Fibroblast of skin of left quadriceps (primary cell): ENCODE measurements at regions not wholly inside any gene's neighbourhood (a gene's known extent, or its start where the extent isn't known, plus 50 kb on each side); places are given as distances from the start of the nearest gene placed in this dataset.
A peak's percentile ranks its signal among the peaks of the same experiment; 100 is the strongest.

Source experiments
- DNase-seq, 2 experiments: peaks; one replicate each; pipeline ENCODE4 v3.0.0-alpha.2; 2013; ENCODE audit warnings: low read depth in 2 of 2

DNA sequence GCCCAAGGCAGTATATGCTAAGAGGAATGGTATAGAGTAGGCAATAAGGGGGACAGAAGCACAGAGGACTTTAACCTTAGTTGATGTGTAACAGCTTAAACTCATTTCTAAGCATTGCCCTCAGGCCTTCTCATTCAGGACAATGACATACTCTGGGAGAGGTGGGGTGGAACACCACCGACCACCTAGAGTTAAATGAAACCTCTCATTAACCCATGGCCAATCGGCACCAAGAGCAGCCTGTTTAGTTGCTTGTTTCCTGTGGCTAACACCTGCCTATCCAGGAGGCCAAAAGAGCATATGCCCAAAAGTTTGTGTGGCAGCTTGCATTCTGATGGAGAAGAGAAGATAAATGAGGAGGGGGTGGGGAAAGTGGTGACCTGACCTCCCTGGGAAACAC lies 50.0 kb downstream of the PABIR2 start:
- DNase-seq = no peak

DNA sequence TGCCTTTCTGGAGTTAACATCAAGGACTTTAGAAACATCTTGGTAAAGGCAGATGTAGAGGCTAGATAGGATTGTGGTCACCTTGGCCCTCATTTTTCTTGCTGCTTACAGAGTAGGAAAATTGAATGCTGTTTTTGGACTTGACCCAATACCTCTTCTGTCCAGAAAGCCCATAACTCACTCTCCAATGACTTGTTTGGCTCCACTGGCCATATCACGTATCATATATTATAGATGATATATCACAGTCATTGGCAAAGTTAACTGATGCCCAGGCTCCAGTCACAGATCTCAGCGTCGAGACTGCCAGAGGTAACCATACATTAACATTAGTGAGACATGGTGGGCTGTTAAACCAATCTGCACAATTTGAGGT lies 50.6 kb downstream of the PABIR2 start:
- no peak for DNase-seq

DNA sequence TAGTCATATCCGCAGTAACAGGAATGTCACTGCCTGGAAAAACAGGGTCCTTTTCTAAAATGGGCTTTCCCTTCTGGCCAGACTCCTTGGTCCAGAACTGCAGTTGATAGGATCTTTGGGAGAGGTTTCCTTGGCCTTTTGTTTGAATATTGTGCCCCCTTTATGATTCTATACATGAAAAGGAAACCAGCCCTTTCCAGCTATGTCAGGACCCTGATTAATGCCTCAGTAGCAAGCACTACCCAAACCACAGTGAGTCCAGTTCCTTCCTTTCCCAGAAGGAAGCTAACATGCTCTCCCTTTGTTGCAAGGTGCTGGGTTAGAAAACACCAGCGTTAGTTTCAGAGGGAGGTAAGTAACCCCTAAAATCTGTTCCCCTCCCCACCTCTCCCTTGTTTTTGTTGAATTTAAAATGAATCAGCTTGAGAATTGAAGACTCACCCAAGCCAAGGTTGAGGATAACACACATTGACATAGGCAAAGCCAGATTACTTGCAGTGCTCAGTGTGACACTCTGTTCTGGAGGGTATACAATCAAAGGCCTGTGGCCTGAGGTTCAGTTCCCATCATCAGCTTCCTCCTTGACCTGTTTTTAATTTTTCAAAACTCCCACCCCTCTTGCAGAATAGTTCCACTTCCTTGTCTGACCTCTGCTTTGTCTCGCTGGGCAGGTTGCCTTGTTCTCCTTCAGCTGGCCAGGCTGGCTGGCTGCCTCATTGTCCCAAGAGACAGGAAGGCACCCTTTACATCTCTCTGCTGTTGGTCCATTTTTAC lies 51.2 kb downstream of the PABIR2 start:
- DNase-seq = no peak

DNA sequence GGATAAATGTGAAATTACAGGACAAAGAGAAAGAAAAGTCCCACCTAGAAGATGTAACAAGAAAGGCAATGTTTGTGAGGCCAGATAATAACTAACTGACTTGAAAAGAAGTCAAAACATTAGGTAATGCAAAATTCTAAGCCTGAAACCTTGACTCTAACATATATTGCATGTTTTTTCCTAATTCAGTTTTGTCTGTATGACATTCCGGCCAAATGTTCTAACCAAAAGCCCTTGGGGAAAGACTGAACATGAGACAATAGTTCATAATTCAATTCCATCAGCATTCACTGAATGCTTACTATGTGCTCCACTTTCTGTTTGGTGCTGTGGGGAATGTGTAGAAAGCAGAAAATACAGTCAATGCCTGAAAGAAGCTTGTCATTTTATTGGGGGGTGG lies 53.9 kb downstream of the PABIR2 start:
- peak; percentile 57 to 59 for DNase-seq

DNA sequence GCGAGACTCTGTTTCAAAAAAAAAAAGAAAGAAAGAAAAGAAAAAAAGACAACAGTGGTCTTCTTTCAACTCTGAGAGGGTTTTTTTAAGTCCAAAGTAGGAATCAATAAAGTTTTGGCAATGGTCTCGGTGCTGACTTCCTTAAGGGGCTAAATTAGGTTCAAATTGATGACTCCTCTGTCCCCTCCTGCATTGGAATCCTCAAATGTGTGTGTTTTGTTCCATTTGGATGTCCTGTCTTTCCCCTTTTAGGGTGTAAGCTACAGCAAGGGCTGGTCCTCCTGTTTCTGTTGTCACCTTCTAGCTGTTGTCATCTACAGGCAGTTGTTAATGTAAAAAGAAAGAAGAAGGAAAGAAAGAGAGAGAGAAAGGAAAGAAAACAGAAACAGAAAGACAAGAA lies 54.4 kb downstream of the PABIR2 start:
- DNase-seq = no peak

DNA sequence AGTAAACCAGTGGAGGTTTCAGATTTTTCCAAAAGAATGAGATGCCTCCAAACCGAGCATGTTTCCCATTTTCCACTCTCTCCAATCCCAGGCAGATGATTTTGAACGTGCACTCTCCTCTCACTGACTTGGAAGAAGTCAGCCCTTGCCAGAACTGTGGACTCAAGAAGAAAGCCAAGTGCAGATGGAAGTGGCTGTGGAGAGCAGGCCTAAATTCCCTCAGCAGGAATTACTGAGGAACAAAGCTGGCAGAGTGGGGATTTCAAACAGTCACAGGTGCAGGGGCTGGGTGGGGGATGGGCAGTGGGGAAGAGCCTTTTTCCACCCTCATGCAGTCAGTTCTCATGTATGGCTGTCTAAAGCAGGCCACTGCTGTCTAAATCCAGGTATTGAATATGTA lies 55.3 kb downstream of the PABIR2 start:
- DNase-seq = no peak

DNA sequence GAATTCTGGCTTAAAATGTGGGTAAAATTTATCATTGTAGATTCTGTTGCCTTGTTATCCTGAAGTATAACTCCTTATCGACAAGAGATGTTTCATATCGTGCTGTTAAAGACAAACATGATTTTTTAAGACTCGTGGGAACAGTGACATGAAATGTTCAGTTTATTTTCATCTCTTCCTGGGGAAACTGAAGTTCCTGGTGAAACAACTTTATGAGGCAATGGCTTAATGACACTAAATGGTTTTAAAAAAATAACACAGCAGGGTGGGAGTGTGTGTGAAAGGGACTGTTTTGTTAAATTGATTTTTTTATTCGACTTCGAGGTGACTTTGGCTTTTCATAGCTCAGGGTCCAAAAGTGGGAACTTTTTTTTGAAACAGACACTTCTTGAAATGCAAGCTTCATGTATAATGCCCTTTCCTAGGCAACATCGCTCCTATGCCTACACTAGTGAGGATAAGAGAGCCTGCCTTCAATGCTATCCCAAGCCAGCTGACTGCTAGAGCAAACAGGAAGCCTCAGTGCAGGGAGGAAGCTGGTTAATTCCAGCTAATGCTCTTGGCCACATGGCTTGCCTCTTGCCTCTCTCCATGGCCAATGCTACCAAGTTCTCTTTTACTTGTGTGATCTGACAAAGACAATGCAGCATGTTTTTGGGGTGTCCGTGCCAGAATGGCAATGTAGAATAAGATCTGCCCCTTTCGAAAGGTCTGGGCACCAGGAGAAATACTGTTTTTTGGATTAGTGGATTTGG lies 57.8 kb downstream of the PABIR2 start:
- DNase-seq = no peak

DNA sequence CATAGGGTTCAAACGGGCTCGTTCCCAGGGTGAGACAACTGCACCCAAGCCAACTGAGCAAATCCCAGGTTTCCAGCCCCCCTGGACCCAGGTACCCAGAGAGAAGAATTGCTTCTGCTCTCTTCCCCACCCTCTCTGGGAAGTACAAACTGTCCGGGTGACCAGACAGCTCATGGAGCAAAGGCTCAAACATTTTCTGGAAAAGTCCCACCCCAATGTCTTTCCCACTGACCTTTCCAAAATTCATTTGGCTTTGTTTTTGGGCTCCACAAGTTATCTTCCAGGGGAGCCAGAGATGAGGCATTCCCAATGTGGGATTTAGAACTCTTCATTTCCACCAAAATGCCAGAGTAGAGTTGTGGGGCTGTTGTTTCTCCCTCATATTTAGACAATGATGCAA lies 58.6 kb downstream of the PABIR2 start:
- no peak for DNase-seq

DNA sequence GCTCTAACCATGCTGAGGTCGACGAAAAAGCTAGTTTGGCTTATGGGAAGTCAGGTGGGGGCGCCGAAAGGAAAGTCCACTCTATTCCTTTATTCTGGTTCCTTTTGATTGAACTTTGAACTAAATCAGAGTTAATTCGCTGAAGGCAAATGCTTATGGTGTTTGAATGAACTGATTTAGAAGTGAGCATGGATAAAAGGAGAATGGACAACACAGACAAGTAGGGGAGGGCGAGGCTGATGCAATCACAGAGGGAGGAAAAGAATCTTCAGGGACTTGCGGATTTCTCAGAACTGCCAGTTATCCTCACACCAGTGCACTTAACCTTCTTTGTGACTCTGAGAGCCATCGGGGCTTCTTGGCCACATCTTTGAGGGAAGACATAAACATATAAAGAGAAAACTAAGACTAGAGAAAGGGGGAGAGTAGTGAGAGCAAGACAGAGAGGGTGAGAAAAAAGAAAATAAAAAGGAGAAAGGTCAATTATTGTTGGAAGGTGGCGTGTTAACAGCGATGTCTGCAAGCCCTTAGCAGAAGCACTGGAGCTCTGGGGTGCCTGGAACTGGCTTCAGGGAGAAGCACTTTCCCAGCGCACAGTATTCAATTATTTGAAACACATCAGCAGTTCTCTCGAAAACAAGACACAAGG lies 59.2 kb downstream of the PABIR2 start:
- DNase-seq = no peak

DNA sequence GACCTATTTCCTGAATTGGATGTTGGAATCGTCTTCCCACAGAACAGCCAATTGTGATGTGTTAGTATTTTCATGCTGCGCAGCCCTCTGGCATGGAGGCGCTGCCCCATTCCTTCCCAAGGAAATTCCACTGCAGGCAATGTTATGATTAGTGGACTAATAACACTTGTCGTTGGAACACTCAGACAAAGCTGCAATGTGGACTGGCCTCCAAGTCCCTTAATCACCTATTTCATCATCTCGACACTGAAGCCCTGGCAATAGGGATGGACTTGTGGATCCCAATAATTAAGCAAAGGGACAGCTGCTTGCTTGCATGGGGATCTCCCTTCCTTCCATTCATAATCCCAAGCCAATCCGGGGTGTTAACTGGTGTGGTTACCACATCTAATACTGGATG lies 59.9 kb downstream of the PABIR2 start:
- no peak for DNase-seq

DNA sequence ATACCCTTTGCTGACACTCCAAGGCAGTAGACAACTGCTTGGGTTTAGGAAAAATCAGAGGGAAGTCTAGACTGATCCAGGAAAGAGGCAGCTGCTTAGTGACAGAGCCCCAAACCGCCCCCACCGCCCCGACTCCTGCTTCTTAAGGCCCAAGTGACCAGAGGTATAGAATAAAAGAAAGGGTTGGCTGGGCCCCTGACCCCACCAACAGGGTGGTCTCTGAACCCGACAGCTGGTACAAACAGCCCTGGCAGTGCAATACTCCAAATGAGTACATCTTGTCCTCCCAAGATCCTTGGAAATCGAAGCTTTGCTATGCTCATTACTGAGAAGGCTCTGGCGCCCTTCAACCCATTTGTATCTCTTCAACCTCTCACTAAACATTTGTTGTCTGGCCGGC lies 60.6 kb downstream of the PABIR2 start:
- no peak for DNase-seq

DNA sequence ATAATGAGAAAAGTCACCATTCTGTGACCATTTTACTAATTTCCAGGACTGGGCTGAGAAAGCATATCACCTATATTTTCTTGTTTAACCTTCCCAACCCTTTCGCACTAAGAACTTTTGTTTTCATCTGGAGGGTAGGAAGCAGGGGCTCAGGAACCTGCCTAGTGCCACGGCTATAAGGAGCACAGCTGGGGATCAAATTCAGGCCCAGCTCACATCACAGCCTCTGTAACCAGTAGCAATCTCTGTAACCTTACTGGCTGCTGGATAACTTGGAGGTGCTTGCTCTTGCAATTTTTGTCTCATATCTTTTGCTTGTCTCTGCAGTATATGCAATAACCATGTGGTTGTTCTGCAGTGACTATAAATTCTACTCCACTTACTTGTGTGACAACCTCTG lies 62.0 kb downstream of the PABIR2 start:
- DNase-seq = no peak

DNA sequence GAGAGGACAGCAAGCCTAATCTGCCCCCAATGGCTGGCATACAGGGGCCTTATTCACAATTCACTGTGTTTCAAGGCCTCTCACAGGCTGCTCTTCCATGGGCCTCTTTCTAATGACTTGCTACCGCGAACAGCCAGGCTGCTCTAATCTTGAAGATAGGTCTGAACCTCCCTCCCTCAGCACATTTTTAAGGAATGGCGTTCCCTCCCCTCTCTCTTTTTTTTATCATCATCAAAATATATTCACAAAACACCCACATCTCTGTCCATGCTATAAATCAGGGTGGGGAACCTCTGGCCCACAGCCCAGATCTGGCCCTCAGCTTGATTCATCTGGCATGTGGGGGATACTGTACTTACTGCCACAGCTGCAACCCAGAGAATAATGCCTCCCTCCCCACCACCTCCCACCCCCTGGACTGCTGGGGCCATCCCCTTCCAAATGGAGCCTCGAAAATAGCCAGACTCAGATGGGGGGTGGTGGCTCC lies 62.5 kb downstream of the PABIR2 start:
- peak; percentile 83 to 84 for DNase-seq

DNA sequence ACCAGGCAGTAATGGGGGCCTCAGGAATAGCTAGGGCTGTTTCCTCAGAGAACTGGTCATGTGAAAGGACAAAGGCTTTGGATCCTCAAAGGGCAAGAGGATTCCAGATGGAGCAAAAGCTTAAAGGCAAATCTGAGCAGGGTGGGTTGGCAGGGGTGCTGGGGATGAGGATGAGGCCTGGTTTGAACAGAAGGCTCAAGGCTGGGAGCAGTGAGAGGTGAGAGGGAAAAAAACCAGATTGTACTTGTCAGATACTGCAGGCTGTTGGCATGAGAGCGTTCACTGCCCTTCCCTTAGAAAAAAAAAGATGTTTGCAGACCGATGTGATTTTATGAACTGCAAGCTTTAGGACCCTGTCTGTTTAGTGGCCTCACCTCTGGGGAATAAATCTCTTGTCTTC lies 63.4 kb downstream of the PABIR2 start:
- no peak for DNase-seq

DNA sequence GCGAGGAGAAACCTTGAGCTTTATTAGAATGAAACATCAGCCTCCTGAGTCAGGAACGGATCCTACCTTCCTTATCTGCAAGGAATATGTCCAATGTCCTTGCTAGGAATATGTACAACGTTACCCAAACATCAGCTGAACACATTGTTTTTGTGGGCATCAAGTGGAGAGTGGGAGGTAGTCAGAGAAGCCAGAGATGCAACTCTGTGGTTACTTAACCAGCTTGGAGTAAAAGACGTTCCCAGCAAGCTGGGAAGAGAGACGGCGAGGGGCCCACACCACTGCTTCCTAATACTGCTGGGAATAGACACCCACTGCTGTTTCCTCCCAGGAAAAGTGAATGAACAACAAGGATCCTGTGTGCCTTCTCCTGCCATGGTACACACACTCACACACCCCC lies 64.3 kb downstream of the PABIR2 start:
- no peak for DNase-seq

DNA sequence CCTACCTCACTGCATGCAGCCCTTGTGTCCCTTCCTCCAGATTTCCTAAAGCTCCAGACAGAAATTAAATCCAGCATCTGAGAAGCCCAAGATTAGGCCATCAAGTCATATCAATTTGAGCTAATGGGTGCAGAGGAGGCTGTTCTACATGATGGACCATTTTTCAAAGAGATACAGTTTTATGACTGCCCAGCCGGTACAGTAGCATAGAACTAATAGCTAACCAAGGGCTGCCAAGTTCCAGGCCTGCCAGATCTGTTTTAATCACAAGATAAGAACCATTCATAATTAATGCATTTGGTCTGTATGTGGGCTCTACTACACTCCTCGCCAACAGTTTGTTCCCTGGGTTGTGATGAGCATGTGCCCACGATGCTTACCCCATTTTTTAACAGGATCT lies 64.9 kb downstream of the PABIR2 start:
- DNase-seq = no peak

DNA sequence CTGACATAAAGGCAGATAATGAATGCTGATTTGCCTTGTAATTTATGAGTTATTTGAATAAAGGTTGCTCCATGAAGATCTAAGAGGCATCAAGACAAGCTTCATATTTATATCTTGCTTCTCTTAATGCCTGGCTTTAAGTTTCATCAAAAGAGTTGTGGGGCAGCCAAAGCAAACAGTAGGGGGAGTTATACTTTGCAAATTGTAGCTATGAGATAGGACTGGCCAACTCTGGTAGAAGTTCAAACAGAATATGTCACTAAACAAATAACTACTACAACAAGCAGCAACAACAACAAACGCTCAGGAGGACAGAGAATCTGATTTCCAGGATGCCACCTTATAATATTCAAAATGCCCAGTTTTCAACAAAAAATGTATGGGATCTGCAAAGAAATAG lies 69.1 kb upstream of the PLAC1 start:
- DNase-seq = no peak

DNA sequence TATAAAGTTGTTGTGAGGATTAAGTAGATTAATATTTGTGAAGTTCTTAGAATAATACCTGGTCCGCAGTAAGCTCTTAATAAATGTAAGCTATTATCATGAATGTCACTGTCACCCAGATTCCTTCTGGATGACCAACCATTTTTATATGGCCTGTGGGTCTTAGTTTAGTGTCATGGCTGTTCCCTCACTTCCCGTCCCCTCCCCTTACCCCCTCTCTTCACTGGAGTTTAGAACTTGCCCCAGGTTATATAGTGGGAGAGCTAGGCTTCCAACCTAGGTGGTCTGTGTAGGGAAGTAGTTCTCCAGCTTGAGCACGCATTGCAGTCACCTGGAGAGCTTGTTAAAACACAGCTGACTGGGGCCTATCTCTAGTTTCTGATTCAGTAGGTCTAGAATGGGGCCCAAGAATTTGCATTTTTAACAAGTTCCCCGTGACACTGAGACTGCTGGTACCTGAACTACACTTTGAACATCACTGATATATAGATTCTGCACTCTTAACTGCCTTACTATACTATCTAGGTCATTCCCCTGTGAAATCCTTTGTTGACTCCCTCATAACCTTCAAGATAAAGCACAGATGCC lies 66.9 kb upstream of the PLAC1 start:
- no peak for DNase-seq

DNA sequence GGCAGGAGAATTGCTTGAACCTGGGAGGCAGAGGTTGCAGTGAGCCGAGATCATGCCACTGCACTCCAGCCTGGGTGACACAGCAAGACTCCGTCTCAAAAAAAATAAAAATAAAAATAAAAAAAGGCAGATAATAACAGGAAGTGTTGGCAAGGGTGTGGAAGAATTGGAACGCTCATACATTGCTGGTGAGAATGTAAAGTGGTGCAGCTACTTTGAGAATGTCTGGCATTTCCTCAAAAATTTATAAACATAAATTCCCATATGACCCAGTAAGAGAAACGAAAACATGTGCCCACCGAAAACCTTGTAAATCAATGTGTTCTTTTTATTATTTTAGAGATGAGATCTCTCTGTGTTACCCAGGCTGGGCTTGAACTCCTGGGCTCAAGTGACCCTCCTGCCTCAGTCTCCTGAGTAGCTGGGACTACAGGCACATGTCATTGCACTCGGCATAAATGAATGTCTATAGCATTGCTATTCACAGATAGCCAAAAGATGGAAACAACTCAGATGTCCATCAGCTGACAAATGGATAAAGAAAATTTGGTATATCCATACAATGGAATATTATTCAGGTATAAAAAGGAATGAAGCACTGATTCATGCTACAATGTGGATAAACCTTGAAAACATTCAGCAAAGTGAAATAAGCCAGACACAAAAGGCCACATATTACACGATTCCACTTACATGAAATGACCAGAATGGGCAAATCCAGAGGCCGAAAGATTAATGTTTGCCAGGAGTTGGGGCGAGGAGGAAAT lies 63.7 kb upstream of the PLAC1 start:
- no peak for DNase-seq

DNA sequence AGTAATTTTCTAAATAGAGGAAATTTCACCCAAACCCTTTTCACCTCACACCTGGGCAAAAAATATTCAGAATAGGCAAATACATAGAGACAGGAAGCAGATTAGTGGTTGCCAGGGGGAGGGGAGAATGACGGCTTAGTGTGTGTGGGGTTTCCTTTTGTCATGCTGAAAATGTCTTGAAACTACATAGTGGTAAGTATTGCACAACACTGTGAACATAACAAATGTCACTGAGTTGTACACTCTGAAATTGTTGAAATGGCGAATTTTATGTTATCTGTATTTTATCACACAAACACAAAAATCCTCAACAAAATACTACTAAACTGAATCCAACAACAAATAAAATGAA lies 60.7 kb upstream of the PLAC1 start:
- no peak for DNase-seq

DNA sequence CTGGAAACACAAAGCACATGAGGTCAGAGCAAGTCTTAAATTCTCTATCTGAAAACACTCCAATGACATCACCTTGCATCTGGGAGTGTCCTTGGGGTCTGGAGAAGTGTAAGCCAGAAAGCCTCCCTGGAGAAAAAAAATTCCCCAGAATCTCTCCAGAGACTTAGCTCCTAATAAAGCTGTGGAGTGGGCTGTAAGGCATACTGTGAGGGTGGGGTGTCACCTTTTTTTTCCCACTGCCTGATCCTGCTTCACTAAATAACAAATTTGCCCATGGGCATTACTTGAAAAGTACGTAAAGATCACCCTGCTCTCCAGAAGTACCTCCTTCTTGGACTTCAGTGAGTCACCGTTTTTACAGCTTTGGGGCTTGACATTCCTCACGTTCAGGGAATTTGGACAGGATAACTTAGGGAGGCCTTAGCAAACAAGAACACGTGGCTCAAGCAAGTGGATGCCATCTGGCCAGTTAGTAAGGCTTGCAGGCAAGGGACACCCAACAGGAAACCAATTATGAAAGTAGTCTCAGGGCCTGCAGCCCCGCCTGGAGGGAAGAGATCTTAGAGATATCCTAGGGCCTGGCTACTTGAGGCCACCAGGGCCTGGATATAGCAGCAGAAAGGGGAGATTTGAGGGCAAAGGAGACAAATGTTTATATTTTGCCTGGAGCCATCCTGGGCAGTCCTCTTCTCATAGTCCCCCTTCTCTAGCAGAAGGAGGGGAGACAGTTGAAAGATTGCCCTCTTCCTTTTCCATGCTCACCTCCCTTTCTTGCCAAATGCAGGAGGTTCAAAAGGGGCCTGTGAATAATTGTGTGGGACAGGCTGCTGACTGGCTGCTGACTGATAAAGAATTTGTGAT lies 60.1 kb upstream of the PLAC1 start:
- peak; percentile 88 to 90 for DNase-seq
